Neural cell (in vitro differentiated cells): ENCODE measurements at regions not wholly inside any gene's neighbourhood (a gene's known extent, or its start where the extent isn't known, plus 50 kb on each side); places are given as distances from the start of the nearest gene placed in this dataset.

Experiments used
- H2AFZ ChIP-seq: fragments of 200-600, 300-800 bp; sonication (generic), shearing (Covaris generic); 2 replicates; pipeline ENCODE4 v1.6.0; 2014; ENCODE audit warnings: low read depth, mild to moderate bottlenecking, antibody characterized with exemption, low read length, moderate library complexity
- H3F3A ChIP-seq: fragments of 200-600 bp; shearing (Covaris generic); 2 replicates; pipeline ENCODE4 v1.6.1; 2016; ENCODE audit warnings: mild to moderate bottlenecking, moderate library complexity, mixed read lengths, antibody characterized with exemption, low read length; ENCODE audit not compliant: insufficient read depth, poor library complexity, severe bottlenecking
- H3K27ac ChIP-seq: fragments of 200-600, 300-800 bp; sonication (generic), shearing (Covaris generic); 2 replicates; pipeline ENCODE4 v1.5.1; 2014; ENCODE audit warnings: mild to moderate bottlenecking, low read length, moderate library complexity
- H3K27me3 ChIP-seq: fragments of 300-800, 200-600 bp; sonication (generic), shearing (Covaris generic); 2 replicates; pipeline ENCODE4 v1.6.0; 2014; ENCODE audit warnings: mild to moderate bottlenecking, low read depth, low read length, moderate library complexity; ENCODE audit not compliant: insufficient read depth
- H3K36me3 ChIP-seq: fragments of 300-800, 200-600 bp; sonication (generic), shearing (Covaris generic); 2 replicates; pipeline ENCODE4 v1.5.1; 2014; ENCODE audit warnings: mild to moderate bottlenecking, antibody characterized with exemption, low read length, moderate library complexity; ENCODE audit not compliant: insufficient read depth
- H3K4me2 ChIP-seq: fragments of 300-800, 200-600 bp; sonication (generic), shearing (Covaris generic); 2 replicates; pipeline ENCODE4 v1.6.0; 2014; ENCODE audit warnings: mild to moderate bottlenecking, low read length
- H3K4me3 ChIP-seq: fragments of 300-800, 200-600 bp; sonication (generic), shearing (Covaris generic); 2 replicates; pipeline ENCODE4 v1.5.1; 2014; ENCODE audit warnings: mild to moderate bottlenecking, low read length, moderate library complexity
- H3K79me2 ChIP-seq: fragments of 200-600 bp; shearing (Covaris generic); replicated peaks from 2 replicates; pipeline ENCODE4 v1.6.0; 2014; ENCODE audit warnings: mild to moderate bottlenecking, low read length, moderate library complexity; ENCODE audit not compliant: insufficient read depth
- H3K9ac ChIP-seq: fragments of 300-800, 200-600 bp; sonication (generic), shearing (Covaris generic); 2 replicates; pipeline ENCODE4 v1.6.1; 2016; ENCODE audit warnings: mild to moderate bottlenecking, low read length, mixed read lengths
- H3K9me2 ChIP-seq: fragments of 200-600 bp; shearing (Covaris generic); 2 replicates; pipeline ENCODE4 v1.6.1; 2016; ENCODE audit warnings: mild to moderate bottlenecking, low read length, mixed read lengths; ENCODE audit not compliant: insufficient read depth
- H3K9me3 ChIP-seq: fragments of 200-600, 300-800 bp; sonication (generic), shearing (Covaris generic); 2 replicates; pipeline ENCODE4 v1.6.1; 2016; ENCODE audit warnings: mild to moderate bottlenecking, mixed run types, low read length, moderate library complexity, mixed read lengths
- H4K20me1 ChIP-seq: fragments of 200-600 bp; shearing (Covaris generic); 2 replicates; pipeline ENCODE4 v1.6.1; 2016; ENCODE audit warnings: mild to moderate bottlenecking, mixed run types; ENCODE audit not compliant: insufficient read depth
- CTCF ChIP-seq: fragments of 450-650 bp; IDR thresholded peaks from 2 replicates; pipeline ENCODE4 v1.5.1; 2014; ENCODE audit warnings: antibody characterized with exemption, mild to moderate bottlenecking, moderate library complexity; ENCODE audit not compliant: poor library complexity, severe bottlenecking
- EZH2 ChIP-seq: fragments of 200-600, 300-800 bp; shearing (Covaris generic), sonication (generic); IDR thresholded peaks from 2 replicates; pipeline ENCODE4 v1.6.1; 2014; ENCODE audit warnings: antibody characterized with exemption, low read length, borderline replicate concordance, mild to moderate bottlenecking; ENCODE audit not compliant: insufficient read depth, poor library complexity, severe bottlenecking
- RAD21 ChIP-seq: fragments of 450-650 bp; conservative IDR thresholded peaks from 2 replicates; pipeline ENCODE4 v1.6.1; 2014; ENCODE audit warnings: antibody characterized with exemption, mild to moderate bottlenecking, moderate library complexity
- REST ChIP-seq: IDR thresholded peaks from 2 replicates; pipeline ENCODE4 v1.6.1; 2012; ENCODE audit warnings: borderline replicate concordance
- SMC3 ChIP-seq: fragments of 450-650 bp; conservative IDR thresholded peaks from 2 replicates; pipeline ENCODE4 v1.6.1; 2014; ENCODE audit warnings: antibody characterized with exemption, mild to moderate bottlenecking, moderate library complexity; ENCODE audit not compliant: poor library complexity
- TAF1 ChIP-seq: IDR thresholded peaks from 2 replicates; pipeline ENCODE4 v1.6.1; 2012; ENCODE audit warnings: low read depth

- Histone ChIP-seq H3K9ac (no peak overlapping the region), H3K4me2 (no peak overlapping the region), H3K4me3 (no peak overlapping the region), H3K9me2 (no peaks in the 10 kb centered on the region), H3K9me3 (no peaks in the 10 kb centered on the region), H3K36me3 (no peaks in the 10 kb centered on the region), H2AFZ (no peak overlapping the region), H3K27ac (no peak overlapping the region), H3K27me3 (no peaks in the 10 kb centered on the region), H3F3A (no peaks in the 10 kb centered on the region), H4K20me1 (no peaks in the 10 kb centered on the region), H3K79me2 (no peaks in the 10 kb centered on the region)
- TF ChIP-seq REST: no peak
- no peak for TF ChIP-seq EZH2
- no peak for TF ChIP-seq CTCF
- TF ChIP-seq TAF1: no peak
- TF ChIP-seq RAD21: no peak
These were observed 187.2 kb upstream of the CELF2 start for GRCh38 chr10:10830293-10830986.

GRCh38 chr10:10831085-10831484, 186.6 kb upstream of the CELF2 start:
- no peak overlapping the region for H2AFZ ChIP-seq
- no peaks in the 10 kb centered on the region for H3K79me2 ChIP-seq
- H3K36me3 ChIP-seq: no peaks in the 10 kb centered on the region
- H3K9me3 ChIP-seq: no peaks in the 10 kb centered on the region
- H3K27me3 ChIP-seq: no peaks in the 10 kb centered on the region
- TF ChIP-seq SMC3: no peak
- TF ChIP-seq CTCF: no peak
- TF ChIP-seq TAF1: no peak
- TF ChIP-seq EZH2: no peak
- TF ChIP-seq REST: no peak
- no peaks in the 10 kb centered on the region for H3K9me2 ChIP-seq
- H3K27ac ChIP-seq: no peak overlapping the region
- H3K4me3 ChIP-seq: no peak overlapping the region
- no peak overlapping the region for H3K9ac ChIP-seq
- H3F3A ChIP-seq: no peaks in the 10 kb centered on the region
- H4K20me1 ChIP-seq: no peaks in the 10 kb centered on the region
- H3K4me2 ChIP-seq: no peak overlapping the region
